HPDE6-E6E7 (cell line): ENCODE measurements at regions not wholly inside any gene's neighbourhood (a gene's known extent, or its start where the extent isn't known, plus 50 kb on each side); places are given as distances from the start of the nearest gene placed in this dataset.
A peak's percentile ranks its signal among the peaks of the same experiment; 100 is the strongest.
"Not testable (repeated sequence)": the region's sequence is repeated elsewhere in the genome, so short reads cannot be mapped to it uniquely, and the experiment has no call there.

Experiments
- DNase-seq: peaks from one replicate; pipeline ENCODE4 v3.0.0; 2011; ENCODE audit warnings: missing footprints; ENCODE audit errors: extremely low spot score

GRCh38 chr2:145800151-145801091 lies 1280.5 kb upstream of the ZEB2 start:
- peak; percentile 60 for DNase-seq

DNA sequence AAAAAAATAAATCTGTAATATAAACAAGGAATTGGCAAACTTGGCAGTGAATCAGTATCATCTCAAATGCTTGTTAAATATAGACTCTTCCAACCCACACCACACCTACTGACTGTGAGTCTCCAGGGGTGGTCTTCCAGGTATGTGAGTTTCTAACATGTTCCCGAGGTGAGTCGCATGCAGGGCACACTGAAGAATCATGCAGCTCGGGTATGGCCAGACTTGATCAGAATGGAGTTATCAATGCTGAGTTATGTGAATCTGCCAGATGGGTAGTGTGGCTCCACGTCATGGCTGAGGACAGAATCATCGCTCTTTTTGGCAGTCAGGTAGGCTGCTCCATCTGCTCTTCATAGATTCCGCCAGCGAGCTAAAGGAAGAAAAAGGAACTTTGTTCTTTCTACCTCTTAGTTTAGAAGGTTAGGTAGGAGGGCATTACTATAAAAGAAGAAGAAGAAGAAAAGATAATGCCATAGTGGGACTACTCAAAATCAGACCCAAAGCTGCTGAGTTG lies 1279.7 kb upstream of the ZEB2 start:
- DNase-seq, result no peak

DNA sequence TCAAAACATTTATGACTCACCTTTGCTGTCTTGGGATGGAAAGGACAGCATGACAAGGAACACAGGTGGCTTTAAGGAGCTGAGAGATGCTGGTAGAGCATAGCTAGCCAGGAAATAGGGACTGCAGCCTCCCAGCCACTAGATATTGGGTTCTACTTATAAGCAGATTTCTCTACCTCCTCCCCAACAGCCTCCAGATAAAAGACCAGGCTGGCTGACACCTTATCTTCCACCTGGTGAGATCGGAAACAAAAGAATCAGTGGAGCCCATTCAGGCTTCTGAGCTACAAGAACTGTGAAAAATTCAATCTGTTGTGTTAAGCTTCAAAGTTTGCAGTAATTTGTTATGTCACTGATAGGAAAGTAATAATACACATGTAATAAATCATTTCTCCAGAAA lies 1278.5 kb upstream of the ZEB2 start:
- no peak for DNase-seq

DNA sequence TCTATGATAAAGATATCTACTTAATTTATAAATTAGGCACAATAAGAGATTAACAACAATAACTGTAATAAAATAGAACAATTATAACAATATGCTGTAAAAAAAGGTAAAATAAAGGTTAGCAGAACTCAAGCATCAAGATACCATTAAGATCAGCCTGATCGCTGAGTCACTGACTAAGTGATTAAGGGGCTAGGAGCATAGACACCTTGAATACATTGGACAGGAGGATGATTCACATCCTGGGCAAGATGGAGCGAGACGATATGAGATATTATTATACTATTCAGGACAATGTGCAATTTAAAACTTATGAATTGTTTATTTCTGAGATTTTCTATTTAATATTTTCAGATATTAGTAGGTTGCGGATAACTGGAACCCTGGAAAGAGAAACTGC lies 1277.8 kb upstream of the ZEB2 start:
- peak; percentile 67 for DNase-seq

- no peak for DNase-seq
These were observed 1272.8 kb upstream of the ZEB2 start for GRCh38 chr2:145792745-145793144.

DNA sequence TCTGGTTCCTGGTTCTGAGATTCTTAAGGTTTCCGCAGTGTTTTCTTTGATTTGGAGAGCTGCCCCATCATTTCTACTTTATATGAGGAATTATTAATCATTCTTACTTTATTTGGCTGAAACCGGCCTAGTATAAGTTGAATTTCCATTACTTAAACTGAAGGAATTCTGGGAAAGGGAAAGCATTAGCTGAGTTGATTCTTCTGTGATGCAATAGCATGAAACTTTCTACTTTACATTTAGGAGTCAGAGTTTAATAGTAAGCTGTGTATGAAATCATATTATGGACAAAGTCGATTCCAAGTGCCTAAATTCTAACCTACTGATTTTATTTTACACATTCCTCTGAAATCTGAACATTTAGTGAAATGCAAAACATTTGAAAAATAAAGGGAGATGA lies 1269.7 kb upstream of the ZEB2 start:
- DNase-seq, result no peak

GRCh38 chr2:145787597-145788361 lies 1267.9 kb upstream of the ZEB2 start:
- not testable (repeated sequence) for DNase-seq

- not testable (repeated sequence) for DNase-seq
These were observed 1262.7 kb upstream of the ZEB2 start for GRCh38 chr2:145782607-145783006.

DNA sequence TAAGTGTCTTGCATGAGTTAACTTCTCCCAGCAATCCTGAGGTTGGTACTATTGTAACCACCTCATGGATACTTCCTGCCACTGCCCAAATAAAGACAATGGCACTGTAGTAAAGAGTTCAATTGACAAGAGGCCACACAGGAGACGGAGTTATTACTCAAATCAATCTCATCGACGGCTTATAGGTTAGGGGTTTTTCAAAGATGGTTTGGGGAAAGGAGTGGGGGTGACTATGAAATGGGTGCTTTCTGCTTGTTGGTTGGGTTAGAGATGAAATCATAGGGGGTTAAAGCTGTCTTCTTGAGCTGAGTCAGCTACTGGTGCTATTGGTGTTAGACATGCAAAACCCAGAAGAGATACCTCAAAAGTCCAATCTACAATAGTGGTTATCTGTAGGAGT lies 1258.0 kb upstream of the ZEB2 start:
- no peak for DNase-seq

DNA sequence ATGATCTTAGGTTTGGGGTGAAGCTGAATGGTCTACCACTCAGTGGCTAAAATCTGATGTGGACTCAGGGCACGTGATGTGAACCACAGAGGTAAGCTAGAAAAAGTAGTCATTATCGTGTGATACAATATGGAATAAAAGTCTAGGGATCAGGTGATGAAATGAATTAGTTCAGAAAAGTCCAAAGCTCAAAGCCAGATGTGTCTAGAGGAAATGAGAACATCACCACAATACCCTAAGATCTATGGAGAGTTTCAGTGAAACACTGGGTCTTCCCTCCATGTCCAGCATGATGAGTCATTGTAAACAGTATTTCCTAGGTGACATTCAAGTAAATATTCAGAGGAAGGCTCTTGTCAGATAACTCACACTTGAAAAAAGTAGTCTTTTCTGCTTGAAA lies 1257.4 kb upstream of the ZEB2 start:
- DNase-seq, result no peak

DNA sequence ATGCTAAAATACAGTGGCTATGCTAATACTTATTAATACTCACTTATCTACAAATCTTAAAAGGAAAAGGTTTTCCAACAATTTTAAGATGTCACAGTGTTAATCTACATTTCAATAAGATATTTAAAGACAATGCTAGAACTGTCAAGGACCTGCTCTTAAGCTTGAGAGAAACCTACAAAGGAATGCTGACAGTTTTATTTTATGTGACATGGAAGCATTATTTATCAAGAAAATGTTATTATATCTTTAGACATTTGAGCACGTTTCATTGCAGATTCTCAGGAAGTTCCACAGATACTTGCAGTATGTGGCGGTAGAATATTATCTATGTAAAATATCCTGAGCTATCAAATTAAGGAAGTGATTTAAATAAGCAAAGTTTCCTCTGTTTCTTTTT lies 1255.7 kb upstream of the ZEB2 start:
- DNase-seq, result no peak

- DNase-seq, result no peak
These were observed 1251.6 kb upstream of the ZEB2 start for GRCh38 chr2:145771525-145771924.

DNA sequence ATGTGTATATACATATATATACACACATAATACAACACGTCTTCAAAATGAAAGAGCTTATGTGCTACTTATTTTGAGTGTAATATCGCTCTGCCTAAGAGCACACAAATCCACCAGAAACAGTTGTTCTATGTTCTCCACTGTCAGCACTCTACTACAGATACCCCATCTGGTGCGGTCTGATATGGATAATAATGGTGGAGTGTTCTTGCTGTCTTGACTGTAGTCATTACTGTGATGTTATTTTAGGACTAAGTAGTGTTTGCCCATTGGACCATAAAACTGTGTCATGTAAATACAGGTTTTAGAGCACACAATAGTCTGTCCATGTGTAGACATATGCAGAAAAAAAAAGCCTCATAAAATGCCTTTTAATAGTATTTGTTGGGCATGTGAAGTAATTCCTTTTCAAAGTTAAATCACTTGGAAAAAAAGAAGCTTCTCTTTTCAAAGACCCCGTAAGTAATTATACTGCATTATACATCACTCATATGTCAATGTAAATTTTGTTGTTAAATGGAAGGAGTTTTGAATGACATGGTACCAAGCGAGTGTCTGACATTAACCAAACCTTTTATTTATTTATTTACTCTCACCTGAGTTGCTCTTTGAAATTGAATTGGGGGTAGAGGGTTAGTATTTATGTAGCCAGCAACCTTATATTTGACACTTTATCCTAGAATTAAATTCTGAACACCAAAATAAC lies 1249.2 kb upstream of the ZEB2 start:
- no peak for DNase-seq

GRCh38 chr2:145765874-145766273 lies 1246.0 kb upstream of the ZEB2 start:
- no peak for DNase-seq

DNA sequence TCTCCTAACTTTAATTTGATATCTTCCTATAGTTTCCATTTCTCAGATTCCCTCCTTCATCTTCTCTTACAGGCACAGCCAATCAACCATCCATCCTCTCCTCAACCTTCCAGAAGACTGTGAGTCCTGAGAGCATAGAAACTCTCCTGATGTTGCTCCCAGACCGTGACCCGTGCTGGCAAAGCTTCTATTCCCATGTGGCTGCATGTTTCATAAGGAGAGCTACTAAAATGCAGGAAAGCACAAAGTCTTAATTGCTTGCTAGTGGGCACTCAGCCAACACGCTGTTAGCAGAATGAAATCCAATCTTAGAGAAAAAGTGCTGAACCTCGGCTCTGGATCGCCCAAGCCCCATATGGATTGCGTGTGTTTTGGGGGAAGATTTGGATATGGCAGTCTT lies 1244.7 kb upstream of the ZEB2 start:
- no peak for DNase-seq

- DNase-seq, result no peak
These were observed 1241.1 kb upstream of the ZEB2 start for GRCh38 chr2:145760781-145761649.

GRCh38 chr2:145759228-145759915 lies 1239.5 kb upstream of the ZEB2 start:
- DNase-seq, result no peak

GRCh38 chr2:145757503-145758246 lies 1237.8 kb upstream of the ZEB2 start:
- no peak for DNase-seq

DNA sequence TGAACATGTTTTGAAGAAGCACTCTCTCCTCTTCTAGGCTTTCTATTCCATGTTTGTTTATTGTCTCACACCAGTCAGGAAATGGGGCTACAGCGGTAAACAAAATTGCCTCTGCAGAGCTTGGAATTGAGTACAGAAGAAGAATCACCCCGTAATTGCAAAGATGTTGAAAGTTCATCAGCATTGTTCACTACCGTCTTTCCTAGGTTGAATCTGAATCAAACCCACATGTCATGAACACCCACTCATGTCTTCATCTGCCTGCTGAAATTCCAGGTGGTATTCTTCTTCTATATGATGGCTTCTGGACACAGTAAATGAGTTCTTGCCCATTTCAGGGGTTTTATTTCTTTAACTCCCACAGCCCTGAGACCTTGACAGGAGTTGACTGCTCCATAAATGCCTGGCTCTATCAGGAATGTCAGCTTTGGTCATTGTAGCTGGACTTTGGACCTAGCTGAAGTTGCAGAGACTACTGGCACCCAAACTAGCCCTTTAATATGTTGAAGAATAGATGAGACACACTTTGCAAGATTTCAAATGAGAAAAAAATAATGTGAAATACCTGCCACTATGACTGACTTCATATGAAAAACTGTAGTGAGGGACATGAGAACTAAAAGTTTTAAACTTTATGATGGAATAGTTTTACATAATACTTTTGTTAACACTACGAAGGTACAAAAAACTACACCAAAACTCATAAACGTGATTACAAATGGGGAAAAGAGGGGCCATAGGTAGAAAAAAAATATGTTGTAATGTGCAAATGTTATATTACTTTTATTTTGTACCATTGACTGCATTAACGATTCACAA lies 1235.3 kb upstream of the ZEB2 start:
- no peak for DNase-seq
